Right renal cortex interstitium (tissue), 3 donors: ENCODE measurements at regions not wholly inside any gene's neighbourhood (a gene's known extent, or its start where the extent isn't known, plus 50 kb on each side); places are given as distances from the start of the nearest gene placed in this dataset.

Experiments
- DNase-seq, 3 donors: peaks; one replicate each; pipeline ENCODE4 v3.0.0-alpha.2; 2013; ENCODE audit warnings: low read depth in 3 of 3, low spot score in 2 of 3

DNA sequence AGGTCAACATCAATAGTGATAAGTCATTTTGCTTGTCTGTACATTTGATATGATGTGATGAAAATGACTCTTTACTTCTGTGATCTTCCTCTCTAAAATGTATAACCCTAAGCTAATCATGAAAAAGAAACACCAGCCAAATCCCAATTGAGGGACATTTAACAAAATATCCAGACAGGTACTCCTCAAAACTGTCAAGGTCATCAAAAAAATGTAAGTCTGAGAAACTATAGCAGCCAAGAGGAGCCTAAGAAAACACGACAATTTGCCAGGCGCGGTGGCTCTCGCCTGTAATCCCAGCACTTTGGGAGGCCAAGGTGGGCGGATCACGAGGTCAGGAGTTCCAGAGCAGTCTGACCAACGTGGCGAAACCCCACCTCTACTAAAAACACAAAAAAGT, 708.5 kb upstream of the ID4 start:
- no peak for DNase-seq

GRCh38 chr6:19135706-19136105, 701.5 kb upstream of the ID4 start:
- no peak for DNase-seq

GRCh38 chr6:19137505-19137904, 699.7 kb upstream of the ID4 start:
- DNase-seq: no peak

DNA sequence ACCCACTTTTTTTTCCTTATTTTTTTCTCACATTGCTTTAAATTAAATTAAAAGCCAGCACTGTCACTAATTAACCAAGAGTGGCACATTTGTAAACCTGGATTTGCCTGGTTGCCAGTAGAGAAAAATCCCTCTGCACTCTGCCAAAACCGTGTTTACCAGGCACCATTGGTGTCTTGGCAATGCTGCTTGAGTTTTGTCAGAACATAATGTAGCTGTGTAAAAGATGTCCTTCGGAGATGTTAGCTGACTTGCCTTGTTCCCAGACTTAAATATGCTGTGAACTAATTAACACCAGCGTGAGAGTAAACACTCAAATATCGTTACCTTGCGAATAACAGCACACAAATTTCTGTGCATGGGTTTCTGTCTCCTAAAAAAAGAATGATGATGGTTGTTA, 694.9 kb upstream of the ID4 start:
- DNase-seq: no peak

DNA sequence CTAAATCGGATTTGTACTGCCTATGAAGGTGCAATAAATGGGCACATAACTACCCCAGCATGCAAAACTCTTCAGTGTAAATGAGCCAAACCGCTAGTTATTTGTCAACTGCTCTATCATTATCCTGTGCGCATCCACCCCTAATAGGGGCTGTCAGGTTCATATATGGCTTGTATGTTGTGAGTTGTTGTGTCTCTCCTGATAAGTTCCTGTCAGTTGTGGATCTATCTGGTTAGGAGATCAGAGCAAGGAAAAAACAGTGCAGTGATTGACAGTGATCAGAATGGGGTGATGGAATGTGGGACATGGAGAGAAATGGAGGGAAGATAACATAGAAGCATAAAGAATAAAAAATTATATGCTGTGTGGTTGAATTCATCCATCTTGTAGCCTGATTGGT, 686.9 kb upstream of the ID4 start:
- no peak for DNase-seq

- no peak for DNase-seq
Observed at GRCh38 chr6:19153270-19153980, 683.7 kb upstream of the ID4 start.

DNA sequence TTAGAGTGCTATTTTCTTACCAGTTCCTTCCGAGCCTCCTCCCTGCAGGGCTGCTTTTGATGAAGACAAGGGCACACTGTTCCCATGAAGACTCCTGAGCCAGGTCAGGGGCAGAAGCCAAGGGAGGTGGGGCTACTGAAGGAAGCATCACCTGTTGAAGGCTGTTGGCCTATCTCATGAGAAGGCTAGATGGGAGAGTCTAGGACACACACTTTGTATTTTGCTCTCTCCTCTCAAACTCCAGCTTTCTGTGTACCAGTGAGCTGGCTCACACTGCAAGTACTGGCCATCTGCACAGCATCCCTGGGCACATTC, 683.2 kb upstream of the ID4 start:
- DNase-seq: no peak

DNA sequence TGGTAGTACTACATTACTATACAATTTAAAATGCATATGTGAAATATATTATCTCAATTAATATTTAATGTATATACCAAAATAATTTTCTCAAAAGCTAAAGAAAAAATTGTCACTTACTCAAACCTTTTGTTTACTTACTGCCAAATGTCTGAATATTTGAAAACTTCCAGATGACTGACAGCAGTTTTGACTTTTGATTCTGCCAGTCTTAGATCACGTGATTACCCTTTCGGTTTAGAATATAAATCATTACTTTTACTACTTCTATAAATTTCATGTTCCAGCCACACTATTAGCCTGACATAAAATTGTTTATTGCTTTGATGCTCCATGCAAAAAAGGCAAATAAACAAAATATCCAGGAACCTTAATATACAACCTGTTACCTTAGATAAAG, 680.7 kb upstream of the ID4 start:
- DNase-seq: no peak

DNA sequence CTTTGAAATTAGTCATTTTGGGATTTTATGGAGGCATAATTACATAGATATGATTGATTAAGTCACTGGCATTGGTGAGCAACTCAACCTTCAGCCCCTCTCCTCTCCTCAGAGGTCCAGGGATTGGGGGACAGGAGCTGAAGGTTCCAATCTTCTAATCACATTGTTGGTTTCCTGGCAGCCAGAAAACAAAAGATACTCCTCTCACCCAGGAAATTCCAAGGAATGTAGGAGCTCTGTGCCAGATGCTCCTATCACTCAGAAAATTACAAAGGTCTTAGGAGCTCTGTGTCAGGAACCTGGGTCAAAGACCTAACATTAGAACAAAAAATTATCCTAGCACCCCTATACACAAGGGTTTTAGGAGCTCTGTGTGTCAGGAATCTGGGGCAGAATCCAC, 679.7 kb upstream of the ID4 start:
- DNase-seq: no peak

DNA sequence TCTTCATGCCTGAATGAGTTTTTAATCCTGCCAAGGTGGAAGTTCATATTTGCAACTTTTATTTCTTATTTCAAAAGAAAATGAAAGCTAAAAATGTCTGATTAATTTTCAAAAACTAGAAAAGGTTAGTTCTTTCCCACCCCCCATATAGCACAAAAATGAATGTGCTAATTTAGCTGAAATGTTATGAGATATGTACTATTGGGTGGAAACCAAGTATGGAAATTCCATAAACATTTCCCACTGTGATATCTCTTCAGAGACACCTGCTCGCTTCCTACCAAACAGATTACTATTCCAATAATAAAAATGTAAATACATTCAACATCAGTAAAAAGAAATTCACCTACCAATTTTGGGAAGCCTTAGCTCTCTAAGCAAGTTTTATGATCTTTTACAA, 678.6 kb upstream of the ID4 start:
- DNase-seq: no peak

- DNase-seq: no peak
Observed at GRCh38 chr6:19159089-19159488, 678.1 kb upstream of the ID4 start.

DNA sequence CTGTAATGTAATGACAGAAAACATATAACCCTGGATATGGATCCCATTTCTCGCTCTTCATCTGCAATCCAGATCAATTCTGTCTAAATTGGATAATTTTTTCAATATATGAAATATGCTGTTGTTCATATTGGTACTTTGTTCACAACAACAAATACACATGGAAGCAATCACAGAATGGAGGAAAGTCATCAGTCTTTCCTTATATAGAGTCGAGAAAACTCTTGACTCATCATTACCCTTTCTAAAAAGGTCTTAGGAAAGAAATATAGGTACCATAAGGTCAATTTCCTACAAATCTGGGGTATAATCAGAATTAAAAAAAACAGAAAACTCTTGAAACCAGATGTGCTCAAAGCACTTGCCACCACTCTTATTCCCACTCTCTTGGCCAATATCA, 677.6 kb upstream of the ID4 start:
- no peak for DNase-seq

DNA sequence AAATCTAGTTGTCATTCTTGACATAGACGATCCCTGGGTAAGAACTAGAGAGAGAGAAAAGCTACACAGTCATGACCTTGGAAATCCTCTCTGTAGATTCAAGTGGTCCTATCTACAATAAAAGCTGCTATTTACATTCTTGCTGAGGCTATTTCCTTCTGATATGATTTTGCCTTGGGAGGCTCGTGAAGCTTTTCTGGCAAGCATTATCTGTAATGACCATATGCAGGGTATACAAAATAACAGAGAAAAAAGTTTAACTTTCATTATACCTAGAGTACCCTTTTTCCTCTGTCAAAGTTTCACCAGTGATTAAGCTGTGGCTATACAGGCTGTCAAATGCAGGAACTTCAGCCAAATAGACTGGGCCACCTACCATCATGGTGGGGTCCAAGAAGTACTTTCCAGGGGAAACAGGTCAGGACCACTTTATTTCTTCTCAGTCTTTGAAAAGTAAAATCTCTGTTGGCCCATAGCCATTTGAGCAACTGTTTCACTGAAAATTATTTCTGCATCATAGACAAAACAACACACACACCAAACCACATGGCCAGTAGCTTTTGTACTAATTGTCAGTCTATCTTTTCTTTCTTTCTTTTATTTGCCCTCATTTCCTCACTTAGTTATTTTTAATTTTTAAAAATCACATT, 677.0 kb upstream of the ID4 start:
- DNase-seq: no peak

DNA sequence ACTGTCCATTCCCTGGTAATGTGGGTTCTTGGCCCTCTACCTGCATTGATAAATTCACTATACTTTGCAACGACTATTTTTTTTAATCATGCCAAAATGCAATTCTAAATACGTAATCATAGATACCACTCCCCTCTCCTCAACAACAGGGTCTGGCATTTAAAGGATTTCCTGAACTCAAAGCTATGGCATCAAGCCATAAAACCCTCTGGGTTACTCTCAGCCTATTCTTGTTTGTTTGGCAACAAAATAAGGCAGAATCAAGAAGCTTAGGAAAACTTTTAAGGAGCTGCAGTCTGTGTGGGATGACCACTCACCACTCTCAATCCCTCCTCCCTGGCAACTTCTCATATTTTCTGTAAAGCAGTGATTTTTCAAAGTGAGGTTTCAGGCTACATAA, 669.9 kb upstream of the ID4 start:
- DNase-seq: no peak

GRCh38 chr6:19169366-19169765, 667.8 kb upstream of the ID4 start:
- no peak for DNase-seq

GRCh38 chr6:19175023-19175422, 662.1 kb upstream of the ID4 start:
- no peak for DNase-seq

- peak; percentile 33 to 52 (median 38) for DNase-seq
Observed at GRCh38 chr6:19180348-19181072, 656.7 kb upstream of the ID4 start.

DNA sequence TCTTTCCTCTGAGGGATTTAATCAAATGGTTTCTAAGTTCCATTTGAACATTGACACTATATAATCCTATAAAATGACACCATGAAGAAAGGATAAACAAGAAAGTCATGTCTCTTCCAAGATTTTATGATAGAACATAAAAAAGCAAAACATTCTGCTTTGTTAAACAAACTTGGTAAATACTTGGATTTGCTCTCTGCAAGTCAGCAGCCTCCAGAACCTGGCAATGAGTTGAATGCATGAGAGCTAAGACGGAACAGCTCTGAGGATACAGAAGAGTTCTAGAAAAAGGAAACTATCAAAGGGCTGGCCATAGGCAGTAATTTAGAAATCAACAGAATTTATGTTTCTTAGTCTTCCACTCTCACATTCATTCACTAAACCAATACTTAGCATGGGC, 656.0 kb upstream of the ID4 start:
- peak in 2 of 3 donors; percentile 15 to 21 for DNase-seq

DNA sequence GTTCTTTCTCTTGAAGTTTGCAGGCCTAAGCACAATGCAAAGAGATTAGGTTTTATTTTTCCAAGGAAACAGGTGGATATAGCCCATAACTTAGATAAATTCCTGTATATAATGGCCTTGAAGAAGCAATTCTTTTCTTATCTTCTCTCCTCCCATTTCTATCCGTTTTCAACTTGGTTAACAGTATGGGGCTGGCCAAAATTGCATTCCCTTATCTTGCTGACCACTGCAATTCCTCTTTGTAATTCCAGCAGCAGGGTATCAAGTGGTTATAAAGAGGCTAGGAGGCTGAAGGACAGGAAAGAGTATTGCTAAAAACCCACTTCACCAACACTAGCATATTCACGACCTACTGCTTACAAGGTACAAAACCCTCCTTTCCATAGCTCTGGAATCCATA, 643.5 kb upstream of the ID4 start:
- no peak for DNase-seq

DNA sequence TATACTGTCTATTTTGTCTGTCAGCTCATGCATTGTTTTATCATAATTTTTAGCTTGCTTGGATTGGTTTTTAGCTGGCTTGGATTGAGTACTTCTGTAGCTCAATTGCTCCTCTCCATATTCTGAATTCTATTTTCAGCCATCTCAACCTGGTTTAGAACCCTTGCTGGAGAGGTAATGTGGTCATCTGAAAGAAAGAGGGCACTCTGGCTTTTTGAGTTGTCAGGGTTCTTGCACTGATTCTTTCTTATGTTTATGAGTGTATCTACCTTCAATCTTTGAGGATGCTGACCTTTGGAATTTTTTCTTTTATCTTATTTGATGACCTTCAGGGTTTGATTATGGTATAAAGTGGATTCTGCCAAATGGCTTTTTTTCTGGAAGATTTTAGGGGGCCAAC, 632.7 kb upstream of the ID4 start:
- no peak for DNase-seq

- DNase-seq: no peak
Observed at GRCh38 chr6:19205076-19205475, 632.1 kb upstream of the ID4 start.

DNA sequence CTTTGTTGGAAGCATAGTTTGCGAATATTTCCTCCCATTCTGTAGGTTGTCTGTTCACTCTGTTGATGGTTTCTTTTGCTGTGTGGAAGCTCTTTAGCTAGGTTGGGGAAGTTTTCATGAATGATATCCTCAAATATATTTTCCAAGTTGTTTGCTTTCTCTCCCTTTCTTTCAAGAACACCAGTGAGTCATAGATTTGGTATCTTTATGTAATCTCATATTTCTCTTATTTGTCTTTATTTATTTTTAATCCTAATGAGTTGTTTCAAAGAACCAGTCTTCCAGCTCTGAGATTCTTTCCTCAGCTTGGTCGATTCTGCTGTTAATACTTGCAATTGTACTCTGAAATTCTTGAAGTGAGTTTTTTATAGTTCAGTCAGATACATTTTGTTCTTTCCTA, 628.0 kb upstream of the ID4 start:
- no peak for DNase-seq
